ENCODE measurements at regions not wholly inside any gene's neighbourhood (a gene's known extent, or its start where the extent isn't known, plus 50 kb on each side); places are given as distances from the start of the nearest gene placed in this dataset.

DNA sequence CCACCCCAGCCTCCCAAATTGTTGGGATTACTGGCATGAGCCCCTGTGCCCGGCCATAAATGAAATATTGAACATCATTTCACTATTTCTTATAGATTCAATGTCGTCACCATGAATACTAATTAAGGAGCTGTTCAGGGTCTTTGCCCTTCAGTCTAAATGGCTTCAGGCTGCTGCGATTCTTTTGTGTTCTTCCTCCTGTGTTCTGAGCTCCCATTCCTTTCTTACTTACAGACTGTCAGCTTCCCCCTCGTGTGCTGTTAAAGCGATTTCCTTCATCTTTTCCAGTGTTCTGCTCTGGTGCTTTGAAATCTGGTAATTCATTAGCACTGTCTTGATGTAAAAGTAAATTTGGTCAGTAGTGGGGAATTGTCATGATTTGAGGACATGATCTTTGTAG lies 63.3 kb upstream of the PRDM1 start:
- no peaks in the 10 kb centered on the region for H3K9me3 ChIP-seq

DNA sequence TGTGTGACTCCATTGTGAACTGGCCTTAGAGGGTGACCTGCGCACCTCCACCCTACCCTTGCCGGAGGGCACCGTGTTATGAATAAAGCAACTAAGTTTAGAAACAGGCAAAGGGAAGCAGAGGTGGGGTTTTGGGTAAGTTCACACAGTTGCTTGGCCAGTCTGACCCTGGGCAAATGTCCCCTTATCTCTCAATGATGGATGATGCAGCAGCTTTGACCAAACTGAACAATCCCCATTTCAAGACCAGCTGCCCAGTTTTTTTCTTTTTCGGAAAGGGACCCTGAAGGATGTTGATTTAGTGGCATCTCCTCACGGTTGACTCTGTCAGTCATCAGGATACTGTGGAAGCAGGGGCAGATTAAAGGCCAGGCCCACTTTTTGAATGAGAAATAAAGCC lies 68.7 kb upstream of the PRDM1 start:
- Histone ChIP-seq H3K27ac (no peak overlapping the region), H3K9me3 (no peaks in the 10 kb centered on the region), H3K4me1 (no peaks in the 10 kb centered on the region), H3K27me3 (no peaks in the 10 kb centered on the region), H3K36me3 (no peaks in the 10 kb centered on the region), H3K4me3 (no peak overlapping the region)
- TF ChIP-seq, protein P1, sequence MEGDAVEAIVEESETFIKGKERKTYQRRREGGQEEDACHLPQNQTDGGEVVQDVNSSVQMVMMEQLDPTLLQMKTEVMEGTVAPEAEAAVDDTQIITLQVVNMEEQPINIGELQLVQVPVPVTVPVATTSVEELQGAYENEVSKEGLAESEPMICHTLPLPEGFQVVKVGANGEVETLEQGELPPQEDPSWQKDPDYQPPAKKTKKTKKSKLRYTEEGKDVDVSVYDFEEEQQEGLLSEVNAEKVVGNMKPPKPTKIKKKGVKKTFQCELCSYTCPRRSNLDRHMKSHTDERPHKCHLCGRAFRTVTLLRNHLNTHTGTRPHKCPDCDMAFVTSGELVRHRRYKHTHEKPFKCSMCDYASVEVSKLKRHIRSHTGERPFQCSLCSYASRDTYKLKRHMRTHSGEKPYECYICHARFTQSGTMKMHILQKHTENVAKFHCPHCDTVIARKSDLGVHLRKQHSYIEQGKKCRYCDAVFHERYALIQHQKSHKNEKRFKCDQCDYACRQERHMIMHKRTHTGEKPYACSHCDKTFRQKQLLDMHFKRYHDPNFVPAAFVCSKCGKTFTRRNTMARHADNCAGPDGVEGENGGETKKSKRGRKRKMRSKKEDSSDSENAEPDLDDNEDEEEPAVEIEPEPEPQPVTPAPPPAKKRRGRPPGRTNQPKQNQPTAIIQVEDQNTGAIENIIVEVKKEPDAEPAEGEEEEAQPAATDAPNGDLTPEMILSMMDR (IDR thresholded peaks at IDR 0.05): no peak
- DNase-seq (ENCODE audit: low spot score): no peak

More for the DNA sequence above, 63.3 kb upstream of the PRDM1 start:
- TF ChIP-seq, protein P1 (IDR thresholded peaks at IDR 0.05): no peak
- Histone ChIP-seq H3K4me3 (no peak overlapping the region), H3K27me3 (no peaks in the 10 kb centered on the region), H3K36me3 (no peaks in the 10 kb centered on the region), H3K4me1 (no peaks in the 10 kb centered on the region), H3K27ac (no peak overlapping the region)
- DNase-seq (ENCODE audit: low spot score): no peak

DNA sequence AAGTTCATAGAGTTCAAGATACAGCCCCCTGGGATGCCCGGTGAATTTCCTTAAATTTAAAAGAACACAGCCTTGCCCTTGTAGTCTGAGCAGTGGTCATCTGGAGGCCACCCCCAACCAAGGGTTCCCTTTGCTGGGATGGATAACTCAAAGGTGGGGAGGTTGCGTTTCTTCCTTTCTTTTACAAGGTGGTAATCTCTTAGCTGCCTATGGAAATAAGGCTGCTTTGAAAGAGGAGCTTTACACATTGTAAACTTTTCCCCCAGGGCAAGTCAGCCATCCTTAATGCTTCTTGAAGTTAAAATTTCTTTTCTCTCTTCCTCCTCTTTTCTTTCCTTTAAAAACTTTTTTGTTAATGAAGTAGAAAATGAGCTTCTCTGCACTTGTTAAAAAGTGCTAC lies 71.2 kb upstream of the PRDM1 start:
- Histone ChIP-seq H3K27me3 (no peaks in the 10 kb centered on the region), H3K4me1 (no peaks in the 10 kb centered on the region), H3K36me3 (no peaks in the 10 kb centered on the region), H3K9me3 (no peaks in the 10 kb centered on the region), H3K27ac (no peak overlapping the region), H3K4me3 (no peak overlapping the region)
- TF ChIP-seq, protein P1 (IDR thresholded peaks at IDR 0.05): no peak
- DNase-seq (ENCODE audit: low spot score): no peak

DNA sequence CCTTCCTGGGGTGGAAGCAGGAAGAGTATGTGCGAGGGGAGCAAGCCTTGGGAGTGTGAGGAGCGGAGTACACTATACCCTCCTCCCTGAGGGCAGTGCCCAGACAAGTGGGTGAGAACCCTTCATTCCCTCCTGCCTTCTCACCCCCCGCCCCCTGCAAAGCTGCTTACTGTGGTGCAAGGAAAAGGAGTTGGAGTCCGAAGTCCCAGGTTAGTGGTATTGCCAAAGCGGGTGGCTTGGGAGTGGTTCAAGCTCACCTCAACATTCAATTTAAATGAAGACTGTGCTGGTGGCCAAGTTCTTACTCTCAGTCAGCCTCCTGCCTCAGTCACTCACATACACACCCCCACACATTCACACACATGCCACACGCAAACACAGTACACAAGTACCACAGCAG lies 74.7 kb upstream of the PRDM1 start:
- no peaks in the 10 kb centered on the region for H3K36me3 ChIP-seq
- no peak overlapping the region for H3K27ac ChIP-seq
- no peaks in the 10 kb centered on the region for H3K9me3 ChIP-seq
- TF ChIP-seq, protein P1 (IDR thresholded peaks at IDR 0.05): no peak
- H3K4me1 ChIP-seq: no peaks in the 10 kb centered on the region
- H3K4me3 ChIP-seq: no peak overlapping the region
- no peak for DNase-seq (ENCODE audit: low spot score)
- no peaks in the 10 kb centered on the region for H3K27me3 ChIP-seq

DNA sequence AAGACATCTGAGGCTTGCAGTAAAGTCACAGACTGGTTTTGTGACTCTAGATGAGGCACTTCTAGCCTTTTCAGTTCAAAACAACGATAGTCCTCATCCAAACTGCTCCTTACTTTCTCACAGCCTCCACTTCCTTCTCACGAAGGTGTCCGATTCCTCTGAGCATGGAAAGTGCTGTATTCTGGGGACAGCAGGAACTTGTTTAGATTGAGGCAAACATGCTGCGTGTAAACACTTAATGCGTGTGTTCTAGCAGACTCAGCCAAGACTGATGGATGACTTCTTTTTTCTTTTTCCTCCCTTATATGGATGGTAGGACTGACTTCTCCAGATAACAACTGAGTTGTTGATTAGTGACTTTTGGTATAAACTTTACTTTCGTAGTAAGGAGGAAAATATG lies 80.2 kb upstream of the PRDM1 start:
- DNase-seq (ENCODE audit: low spot score): no peak
- H3K4me3 ChIP-seq: no peak overlapping the region
- H3K4me1 ChIP-seq: no peaks in the 10 kb centered on the region
- TF ChIP-seq, protein P1 (IDR thresholded peaks at IDR 0.05): no peak
- no peaks in the 10 kb centered on the region for H3K27me3 ChIP-seq
- no peaks in the 10 kb centered on the region for H3K9me3 ChIP-seq
- no peak overlapping the region for H3K27ac ChIP-seq
- H3K36me3 ChIP-seq: no peaks in the 10 kb centered on the region

DNA sequence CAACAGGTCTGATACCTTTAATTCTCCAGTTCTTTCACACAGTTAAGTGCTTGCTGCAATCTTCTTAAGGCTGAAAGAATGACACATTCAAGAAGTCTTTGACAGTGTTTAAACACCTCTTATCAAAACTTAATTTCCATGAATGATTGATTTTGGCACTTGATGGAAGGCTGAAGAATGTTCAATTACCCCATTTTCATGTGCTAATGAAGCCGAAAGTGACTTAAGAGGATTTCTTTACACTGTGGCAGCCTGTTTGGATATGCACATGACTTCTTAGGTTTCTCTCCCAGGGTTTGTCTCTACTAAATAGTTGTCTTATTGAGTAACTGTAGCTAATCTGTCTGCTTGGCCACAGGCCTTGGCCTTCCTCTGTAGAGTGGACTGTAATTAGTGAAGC lies 81.1 kb upstream of the PRDM1 start:
- TF ChIP-seq, protein P1 (IDR thresholded peaks at IDR 0.05): no peak
- Histone ChIP-seq H3K9me3 (no peaks in the 10 kb centered on the region), H3K27ac (no peak overlapping the region), H3K36me3 (no peaks in the 10 kb centered on the region), H3K27me3 (no peaks in the 10 kb centered on the region), H3K4me1 (no peaks in the 10 kb centered on the region), H3K4me3 (no peak overlapping the region)
- no peak for DNase-seq (ENCODE audit: low spot score)
